ENCODE measurements at regions not wholly inside any gene's neighbourhood (a gene's known extent, or its start where the extent isn't known, plus 50 kb on each side); places are given as distances from the start of the nearest gene placed in this dataset.

GRCh38 chr7:8937204-8937603, 503.8 kb downstream of the NXPH1 start:
- DNase-seq (ENCODE audit: low spot score): no peak

DNA sequence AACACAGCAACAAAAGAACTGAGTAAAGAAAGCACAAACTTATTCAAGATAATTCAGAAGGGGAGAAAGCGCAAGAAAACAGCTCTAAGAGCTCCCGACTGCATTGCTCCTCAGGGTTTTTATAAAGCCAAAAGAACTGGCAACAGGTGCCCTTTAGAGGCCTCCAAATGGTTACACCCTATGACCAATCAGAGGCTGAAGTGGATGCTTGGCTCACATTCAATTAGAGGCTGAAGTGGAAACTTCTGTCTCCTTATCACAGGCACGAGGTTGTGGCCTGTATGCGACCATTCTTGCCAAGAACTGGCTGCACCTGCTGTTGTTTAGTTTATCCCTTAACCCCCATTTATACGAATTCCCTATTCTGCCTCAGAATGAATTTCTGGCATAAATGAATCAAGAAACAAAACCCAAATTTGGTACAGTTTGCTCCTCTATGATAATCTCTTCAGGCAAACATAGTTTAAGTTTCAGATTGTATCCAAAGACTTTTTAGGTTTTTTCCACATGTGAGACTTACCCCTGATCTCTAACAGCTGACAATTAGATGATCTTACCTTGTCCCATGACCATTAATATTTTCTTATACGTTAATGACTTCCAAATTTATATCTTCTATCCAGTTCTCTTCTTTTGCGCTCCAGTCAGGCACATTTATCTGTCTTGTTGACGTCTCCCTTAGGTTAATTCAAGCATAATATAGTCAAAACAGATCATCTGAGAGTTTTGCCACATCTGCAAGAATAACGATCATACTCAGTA, 504.8 kb downstream of the NXPH1 start:
- no peak for DNase-seq (ENCODE audit: low spot score)

DNA sequence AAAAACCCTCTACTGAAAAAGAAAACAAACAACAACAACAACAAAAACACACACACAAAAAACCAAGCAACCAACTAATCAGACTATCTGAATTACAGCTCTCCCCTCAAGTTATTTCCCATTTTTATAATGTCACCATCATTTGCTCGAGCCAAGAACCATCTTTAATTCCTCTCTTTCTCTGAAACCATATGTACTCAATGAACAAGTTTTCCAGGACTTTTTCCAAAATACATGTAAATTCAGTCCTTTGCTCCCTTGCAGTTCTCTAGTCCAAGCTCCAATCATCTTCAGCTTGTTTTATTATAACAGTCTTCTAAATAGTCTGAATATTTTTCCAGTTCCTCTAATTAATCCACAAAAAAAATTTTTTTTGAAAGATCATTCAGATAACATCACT, 506.0 kb downstream of the NXPH1 start:
- DNase-seq (ENCODE audit: low spot score): no peak

DNA sequence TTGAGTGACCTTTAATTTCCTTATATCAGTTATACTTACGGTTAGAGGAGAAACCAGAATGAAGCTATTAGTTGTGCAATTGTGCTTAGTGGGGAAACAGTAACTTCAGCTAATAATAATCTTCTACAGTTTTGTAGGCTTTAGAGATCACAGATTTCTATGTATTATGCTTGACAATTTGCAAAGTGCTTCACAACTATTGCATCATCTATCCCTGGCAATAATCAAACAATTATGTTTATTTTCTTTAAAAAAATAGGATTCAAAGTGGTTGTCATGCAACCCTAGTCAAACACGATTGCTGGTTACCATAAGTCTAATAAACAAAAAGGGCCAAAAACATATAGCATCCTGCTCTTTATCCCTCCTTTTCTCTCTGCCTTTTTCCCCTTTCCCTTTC, 530.3 kb downstream of the NXPH1 start:
- no peak for DNase-seq (ENCODE audit: low spot score)

GRCh38 chr7:8965177-8965576, 531.8 kb downstream of the NXPH1 start:
- DNase-seq (ENCODE audit: low spot score): no peak

- DNase-seq (ENCODE audit: low spot score): no peak
Measured at GRCh38 chr7:8973601-8974000, 540.2 kb downstream of the NXPH1 start.

- DNase-seq (ENCODE audit: low spot score): no peak
Measured at GRCh38 chr7:8975681-8976080, 542.3 kb downstream of the NXPH1 start.

- DNase-seq (ENCODE audit: low spot score): no peak
Measured at GRCh38 chr7:8982338-8982992, 549.1 kb downstream of the NXPH1 start.

DNA sequence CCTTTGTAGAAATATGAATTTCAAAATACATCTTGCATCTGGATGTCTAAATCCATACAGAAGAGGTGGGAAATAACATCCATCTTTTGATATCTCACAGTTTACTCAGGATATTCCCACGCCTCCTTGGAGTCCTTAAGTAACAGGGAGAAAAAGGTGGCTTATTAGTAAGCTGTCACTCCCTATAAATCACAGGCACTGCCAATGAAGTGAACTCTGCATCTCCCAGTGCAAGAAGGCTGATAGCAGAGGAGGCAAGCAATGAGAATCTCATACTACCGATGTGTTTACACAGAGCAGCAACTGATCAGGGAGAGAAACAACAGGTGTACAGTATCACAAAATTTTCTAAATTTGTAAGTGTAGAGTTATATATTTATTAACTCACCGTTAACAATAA, 551.8 kb downstream of the NXPH1 start:
- DNase-seq (ENCODE audit: low spot score): no peak

DNA sequence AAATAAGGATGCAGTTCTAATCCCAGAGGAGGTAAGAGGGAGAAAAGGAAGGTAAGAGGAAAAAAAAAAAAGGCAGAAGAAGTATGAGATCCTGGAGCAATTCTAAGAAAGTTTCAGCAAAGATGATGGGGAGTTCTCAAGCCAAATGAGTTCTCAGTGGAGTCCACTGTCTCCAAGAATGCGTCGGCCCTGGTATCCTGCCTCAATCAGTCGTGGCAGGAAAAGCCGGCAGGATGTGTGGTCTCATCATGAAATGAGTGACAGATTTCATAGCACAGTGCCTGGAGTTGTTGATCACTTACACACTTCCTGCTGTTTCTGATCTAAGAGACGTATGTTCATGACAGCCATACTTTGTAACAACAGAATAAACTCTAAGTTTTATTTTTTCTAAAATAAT, 554.9 kb downstream of the NXPH1 start:
- no peak for DNase-seq (ENCODE audit: low spot score)

DNA sequence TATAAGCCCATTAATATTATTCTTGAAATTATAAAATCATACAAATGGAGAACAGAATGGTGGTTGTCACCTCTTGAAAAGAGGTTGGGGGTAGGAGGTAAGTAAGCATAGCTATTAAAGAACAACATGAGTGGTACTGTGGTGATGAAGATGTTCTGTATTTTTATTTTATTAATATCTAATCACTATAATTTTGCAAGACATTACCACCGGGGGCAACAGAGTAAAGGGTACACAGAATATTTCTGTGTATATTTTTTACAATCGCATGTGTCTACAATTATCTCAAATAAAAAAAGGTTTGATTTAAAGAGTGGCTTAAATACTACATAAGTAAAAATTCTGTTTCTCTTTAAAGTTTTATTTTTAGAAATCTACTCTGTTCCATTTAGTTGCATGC, 557.8 kb downstream of the NXPH1 start:
- DNase-seq (ENCODE audit: low spot score): no peak

GRCh38 chr7:8998762-8999161, 565.4 kb downstream of the NXPH1 start:
- DNase-seq (ENCODE audit: low spot score): no peak

GRCh38 chr7:9013940-9014339, 580.5 kb downstream of the NXPH1 start:
- DNase-seq (ENCODE audit: low spot score): no peak

DNA sequence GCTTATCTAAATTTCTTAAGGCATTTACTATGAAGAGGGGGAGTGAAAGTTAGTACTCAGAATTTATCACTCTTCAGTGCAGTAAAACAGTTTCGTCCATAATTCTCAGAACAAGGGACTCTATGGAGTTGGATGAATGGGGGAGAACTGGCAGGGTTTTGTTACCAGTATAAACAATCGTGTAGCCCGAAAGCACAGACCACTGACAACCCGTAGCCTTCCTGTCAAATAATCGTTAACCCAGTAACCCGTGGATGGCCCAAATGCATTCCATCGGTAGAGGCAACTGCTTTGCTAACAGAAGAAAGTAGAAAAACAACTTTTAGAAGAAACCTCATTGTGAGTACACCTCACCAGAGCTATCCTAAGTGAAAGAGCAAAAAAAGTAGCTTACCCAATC, 583.9 kb downstream of the NXPH1 start:
- no peak for DNase-seq (ENCODE audit: low spot score)

DNA sequence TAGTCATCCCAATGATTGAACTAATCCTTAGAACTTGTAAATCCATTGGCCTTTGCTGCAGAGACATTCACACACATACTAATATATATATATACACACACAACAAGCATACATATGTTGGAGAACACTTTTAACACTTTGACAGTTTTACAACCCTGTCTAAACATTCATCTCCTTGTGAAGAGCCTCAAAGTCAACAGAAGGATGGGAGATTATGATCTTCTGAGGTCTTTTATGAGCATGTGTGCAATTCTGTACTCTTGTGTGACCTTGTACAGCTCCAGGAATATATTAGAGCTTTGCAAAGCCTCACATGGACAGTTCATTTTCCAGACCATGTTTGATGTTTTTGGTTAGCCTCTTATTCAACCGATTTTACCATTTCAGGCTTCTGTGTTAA, 589.0 kb downstream of the NXPH1 start:
- DNase-seq (ENCODE audit: low spot score): no peak

DNA sequence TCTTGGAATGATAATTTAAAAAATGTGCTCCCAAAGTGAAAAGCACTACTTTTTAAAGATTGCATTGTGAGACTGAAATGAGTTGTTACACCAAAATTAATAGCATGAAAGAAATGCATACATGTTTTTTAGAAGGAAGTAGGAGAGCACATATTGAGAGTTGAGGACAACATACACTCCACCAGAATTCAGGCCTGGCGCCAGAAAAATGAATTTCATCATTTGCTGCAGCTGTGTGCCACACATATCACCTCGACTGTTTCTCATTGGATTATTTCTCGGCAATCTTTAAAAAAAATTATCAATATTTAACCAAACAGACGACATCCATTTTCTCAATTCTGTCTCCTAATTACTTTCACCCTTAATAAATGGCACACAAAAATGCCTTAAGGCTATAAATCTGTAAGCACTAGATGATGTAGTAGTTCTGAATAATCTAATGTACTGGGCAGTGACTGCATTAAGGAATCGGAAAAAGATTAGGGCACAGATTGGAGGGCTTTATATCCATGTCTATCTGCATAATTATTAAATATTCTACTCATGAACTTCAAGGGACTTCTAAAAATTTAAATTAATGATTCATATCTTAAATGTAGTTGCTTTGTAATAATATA, 590.4 kb downstream of the NXPH1 start:
- no peak for DNase-seq (ENCODE audit: low spot score)

DNA sequence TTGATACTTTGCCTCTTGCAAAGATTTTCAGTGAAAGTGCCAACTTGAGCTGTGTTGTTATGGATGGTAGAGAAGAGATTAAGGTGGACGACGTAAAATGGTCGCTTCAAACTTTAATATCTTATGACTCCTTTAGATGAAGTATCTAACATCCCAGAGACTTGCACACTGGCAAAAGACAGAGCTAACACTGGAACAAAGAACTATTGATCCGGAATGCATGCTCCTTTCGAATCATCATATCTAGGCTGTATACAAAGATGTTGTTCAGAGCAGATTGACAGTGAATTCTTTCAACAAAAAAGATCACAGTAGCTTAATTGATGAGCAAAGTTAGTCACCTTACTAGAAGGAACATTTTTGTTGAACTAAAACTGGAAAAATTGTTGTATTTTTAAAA, 592.7 kb downstream of the NXPH1 start:
- DNase-seq (ENCODE audit: low spot score): no peak

GRCh38 chr7:9028012-9028411, 594.6 kb downstream of the NXPH1 start:
- DNase-seq (ENCODE audit: low spot score): no peak

DNA sequence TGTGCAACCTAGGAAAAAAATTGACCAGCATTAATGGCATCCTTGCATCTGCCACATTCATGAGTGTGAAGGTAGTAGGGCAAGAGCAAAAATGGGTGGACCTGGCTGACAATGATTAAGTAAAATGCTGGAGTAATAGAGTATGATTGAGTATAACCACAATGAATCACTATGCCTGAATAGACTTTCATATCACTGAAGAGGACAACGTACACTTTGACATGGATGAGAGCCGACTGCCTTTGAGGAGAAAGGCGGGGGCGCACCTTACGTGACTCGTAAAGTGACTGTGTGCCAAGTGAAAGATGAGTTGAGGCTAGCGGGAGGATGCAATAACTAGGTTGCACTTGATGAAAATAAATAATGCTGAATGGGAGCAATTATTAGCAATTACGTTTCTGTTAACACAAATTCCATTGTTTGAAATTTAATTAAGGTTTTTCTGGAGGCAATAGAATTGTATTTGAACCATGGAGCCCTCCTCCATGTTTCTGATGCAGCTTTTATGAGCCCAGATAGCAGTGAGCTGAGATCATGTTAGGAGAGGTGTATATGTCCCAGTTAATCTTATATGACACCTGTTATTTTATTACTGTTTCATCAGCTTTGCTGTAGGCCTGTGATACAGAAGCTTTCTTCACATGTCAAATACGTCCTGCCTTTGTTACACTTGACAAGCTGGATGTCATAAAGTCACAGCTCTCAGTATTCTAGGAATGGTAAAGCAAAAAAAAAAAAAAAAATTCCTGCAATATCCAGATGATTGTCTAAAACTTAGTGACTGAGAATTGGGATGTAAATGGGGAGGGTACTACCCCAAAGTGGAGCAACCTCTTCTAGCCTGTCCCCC, 596.5 kb downstream of the NXPH1 start:
- DNase-seq (ENCODE audit: low spot score): no peak

GRCh38 chr7:9030976-9031375, 597.6 kb downstream of the NXPH1 start:
- DNase-seq (ENCODE audit: low spot score): no peak

DNA sequence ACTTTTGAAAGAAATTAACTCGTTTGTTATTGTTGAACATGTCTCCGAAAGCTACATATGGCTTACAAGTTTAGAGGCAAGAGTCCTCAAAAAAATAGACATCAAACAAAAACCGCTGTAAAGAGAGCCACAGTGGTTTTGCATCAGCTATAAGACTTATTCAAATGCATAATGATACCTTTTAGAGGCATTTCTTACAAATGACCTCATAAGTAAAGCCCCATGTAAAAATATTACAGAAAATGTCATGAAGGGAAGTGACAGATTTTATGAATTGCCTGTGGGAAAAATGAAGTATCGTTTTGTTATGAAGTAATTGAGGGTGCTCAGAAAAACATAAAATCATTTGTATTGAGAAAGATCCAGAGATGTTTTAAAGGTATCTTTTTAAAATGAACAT, 598.0 kb downstream of the NXPH1 start:
- no peak for DNase-seq (ENCODE audit: low spot score)

DNA sequence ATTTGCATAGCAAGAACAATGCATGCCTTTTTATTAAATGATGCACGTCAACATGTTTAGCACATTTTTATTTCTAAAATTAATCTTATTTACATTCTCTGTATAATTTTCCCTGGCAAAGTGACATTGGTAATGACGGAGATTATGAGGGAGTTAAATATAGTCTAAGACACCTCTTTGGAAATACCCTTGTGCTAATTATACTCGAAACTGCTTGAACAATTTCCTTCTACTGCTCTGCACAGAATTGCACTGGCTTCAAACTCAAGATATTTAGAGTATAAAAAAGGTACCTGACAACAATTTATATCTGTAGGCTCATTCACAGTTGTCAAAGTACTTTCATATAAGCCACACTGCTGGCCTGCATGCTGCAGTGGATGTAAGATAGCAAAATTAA, 602.7 kb downstream of the NXPH1 start:
- DNase-seq (ENCODE audit: low spot score): no peak
